ENCODE measurements at regions not wholly inside any gene's neighbourhood (a gene's known extent, or its start where the extent isn't known, plus 50 kb on each side); places are given as distances from the start of the nearest gene placed in this dataset.

DNA sequence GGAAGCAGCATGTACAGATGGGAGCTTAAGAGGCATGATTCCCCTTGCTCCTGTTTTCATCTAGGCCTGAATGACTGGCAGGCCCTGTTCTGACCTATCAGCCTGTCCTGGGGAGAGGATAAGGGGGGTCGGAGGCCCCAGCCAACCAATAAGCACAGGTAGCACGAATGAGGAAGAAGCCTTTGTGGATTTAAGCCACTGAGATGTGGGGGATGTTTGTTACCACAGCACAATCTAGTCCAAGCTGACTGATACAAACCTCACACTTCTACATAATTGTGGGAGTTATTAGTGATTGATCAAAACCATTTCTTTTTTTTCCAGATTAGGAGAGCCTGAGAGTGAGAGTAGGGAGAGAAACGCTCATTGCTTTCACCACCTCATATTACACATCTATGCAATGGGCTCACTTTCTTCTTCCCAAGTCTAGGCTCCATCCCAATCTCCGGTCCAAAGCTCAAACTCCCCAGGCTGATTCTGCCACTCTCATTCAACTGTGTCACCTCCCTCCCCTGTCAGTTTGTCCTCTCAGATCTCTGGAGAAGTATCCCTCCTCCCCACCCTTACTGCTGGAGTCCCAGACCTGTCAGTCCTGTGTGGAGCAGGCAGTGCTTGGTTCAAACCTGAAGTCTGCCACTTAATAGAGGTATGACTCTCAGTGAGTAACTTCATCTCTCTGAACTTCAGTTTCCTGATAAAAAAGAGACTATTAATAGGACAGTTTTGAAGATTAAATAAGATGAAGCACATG, 220.5 kb downstream of the PTPRU start:
- TF ChIP-seq, protein P1, sequence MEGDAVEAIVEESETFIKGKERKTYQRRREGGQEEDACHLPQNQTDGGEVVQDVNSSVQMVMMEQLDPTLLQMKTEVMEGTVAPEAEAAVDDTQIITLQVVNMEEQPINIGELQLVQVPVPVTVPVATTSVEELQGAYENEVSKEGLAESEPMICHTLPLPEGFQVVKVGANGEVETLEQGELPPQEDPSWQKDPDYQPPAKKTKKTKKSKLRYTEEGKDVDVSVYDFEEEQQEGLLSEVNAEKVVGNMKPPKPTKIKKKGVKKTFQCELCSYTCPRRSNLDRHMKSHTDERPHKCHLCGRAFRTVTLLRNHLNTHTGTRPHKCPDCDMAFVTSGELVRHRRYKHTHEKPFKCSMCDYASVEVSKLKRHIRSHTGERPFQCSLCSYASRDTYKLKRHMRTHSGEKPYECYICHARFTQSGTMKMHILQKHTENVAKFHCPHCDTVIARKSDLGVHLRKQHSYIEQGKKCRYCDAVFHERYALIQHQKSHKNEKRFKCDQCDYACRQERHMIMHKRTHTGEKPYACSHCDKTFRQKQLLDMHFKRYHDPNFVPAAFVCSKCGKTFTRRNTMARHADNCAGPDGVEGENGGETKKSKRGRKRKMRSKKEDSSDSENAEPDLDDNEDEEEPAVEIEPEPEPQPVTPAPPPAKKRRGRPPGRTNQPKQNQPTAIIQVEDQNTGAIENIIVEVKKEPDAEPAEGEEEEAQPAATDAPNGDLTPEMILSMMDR (IDR thresholded peaks at IDR 0.05; ENCODE audit: low read depth, low read length) = no peak
- TF ChIP-seq, protein P2, sequence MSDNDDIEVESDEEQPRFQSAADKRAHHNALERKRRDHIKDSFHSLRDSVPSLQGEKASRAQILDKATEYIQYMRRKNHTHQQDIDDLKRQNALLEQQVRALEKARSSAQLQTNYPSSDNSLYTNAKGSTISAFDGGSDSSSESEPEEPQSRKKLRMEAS (IDR thresholded peaks at IDR 0.05; ENCODE audit: low read depth, low read length) = no peak

All from NB4 (cell line).